ENCODE measurements at regions not wholly inside any gene's neighbourhood (a gene's known extent, or its start where the extent isn't known, plus 50 kb on each side); places are given as distances from the start of the nearest gene placed in this dataset.

DNA sequence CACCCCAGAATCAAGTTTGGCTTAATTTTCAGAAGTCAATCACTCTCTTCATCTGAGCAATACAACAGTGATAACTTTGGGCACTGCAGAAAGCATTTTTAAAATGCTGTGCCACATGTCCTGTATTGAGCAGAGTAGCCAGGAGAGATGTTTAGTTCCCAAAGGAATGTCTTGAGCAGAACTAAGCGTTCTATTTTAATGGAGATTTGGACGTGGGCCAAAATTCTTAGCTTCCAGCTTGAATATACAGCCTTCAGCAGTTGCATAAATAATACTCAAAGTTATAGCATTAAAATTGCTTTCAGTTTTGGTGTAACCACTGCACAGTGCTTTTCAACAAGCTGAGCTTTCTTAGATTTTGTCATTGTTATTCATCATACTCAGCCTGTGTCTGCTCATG lies 679.2 kb downstream of the NLGN4X start:
- H3K27me3 ChIP-seq (replicated peaks; ENCODE audit: control insufficient read depth, insufficient read depth, low read length), result no peaks in the 10 kb centered on the region
- H3K4me1 Mint-ChIP-seq (ENCODE audit: low read depth, unreplicated experiment), result no peaks in the 10 kb centered on the region
- H3K4me3 ChIP-seq (ENCODE audit: low read depth, low read length), result no peak overlapping the region
- DNase-seq, result no peak
- no peaks in the 10 kb centered on the region for H3K4me1 ChIP-seq
- H3K36me3 ChIP-seq (ENCODE audit: control insufficient read depth, insufficient read depth, low read length), result no peaks in the 10 kb centered on the region
- TF ChIP-seq, protein P1, sequence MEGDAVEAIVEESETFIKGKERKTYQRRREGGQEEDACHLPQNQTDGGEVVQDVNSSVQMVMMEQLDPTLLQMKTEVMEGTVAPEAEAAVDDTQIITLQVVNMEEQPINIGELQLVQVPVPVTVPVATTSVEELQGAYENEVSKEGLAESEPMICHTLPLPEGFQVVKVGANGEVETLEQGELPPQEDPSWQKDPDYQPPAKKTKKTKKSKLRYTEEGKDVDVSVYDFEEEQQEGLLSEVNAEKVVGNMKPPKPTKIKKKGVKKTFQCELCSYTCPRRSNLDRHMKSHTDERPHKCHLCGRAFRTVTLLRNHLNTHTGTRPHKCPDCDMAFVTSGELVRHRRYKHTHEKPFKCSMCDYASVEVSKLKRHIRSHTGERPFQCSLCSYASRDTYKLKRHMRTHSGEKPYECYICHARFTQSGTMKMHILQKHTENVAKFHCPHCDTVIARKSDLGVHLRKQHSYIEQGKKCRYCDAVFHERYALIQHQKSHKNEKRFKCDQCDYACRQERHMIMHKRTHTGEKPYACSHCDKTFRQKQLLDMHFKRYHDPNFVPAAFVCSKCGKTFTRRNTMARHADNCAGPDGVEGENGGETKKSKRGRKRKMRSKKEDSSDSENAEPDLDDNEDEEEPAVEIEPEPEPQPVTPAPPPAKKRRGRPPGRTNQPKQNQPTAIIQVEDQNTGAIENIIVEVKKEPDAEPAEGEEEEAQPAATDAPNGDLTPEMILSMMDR (IDR thresholded peaks at IDR 0.05; ENCODE audit: insufficient read depth in 1 of 2, low read depth in 1 of 2, low read length in 1 of 2, severe bottlenecking in 1 of 2, unreplicated experiment in 1 of 2), result no peak
- H3K27ac Mint-ChIP-seq (ENCODE audit: unreplicated experiment), result no peak overlapping the region
- ChIA-PET CTCF (no interaction called here), POLR2A (no interaction called here)
- intact Hi-C loops (cut with micrococcal nuclease; ENCODE audit: unreplicated experiment), result no loop called here
- H3K9me3 Mint-ChIP-seq (ENCODE audit: unreplicated experiment), result peaks cover 12% of the 10 kb centered on the region
- no peak overlapping the region for H3K4me3 Mint-ChIP-seq (ENCODE audit: unreplicated experiment)
- H3K27me3 Mint-ChIP-seq (ENCODE audit: insufficient read depth, unreplicated experiment), result peaks cover 5% of the 10 kb centered on the region
- no TSS peak for BruUV-seq (replicated peaks)
- H3K9me3 ChIP-seq, result no peaks in the 10 kb centered on the region
- no peaks in the 10 kb centered on the region for H3K36me3 Mint-ChIP-seq (ENCODE audit: insufficient read depth, unreplicated experiment)

DNA sequence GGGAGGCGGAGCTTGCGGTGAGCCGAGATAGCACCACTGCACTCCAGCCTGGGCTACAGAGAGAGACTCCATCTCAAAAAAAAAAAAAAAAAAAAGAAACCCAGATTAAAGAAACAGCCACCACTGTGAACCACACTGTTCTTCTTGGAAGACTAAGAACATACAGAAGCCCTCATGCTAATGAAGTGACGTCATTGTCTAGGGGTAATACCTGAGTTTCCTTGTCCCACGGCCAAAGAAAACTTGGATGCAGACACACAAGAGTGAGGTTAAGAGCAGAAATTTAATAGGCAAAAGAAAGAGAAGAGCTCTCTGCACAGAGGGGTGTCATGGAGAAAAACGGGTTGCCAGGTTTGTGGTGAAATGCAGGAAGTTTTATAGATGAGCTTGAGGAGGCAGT lies 691.6 kb downstream of the NLGN4X start:
- Histone ChIP-seq H3K4me1 (no peaks in the 10 kb centered on the region), H3K9me3 (no peaks in the 10 kb centered on the region), H3K4me3 (ENCODE audit: low read depth, low read length) (no peak overlapping the region), H3K36me3 (ENCODE audit: control insufficient read depth, insufficient read depth, low read length) (no peaks in the 10 kb centered on the region), H3K27me3 (replicated peaks; ENCODE audit: control insufficient read depth, insufficient read depth, low read length) (no peaks in the 10 kb centered on the region)
- TF ChIP-seq, protein P1 (IDR thresholded peaks at IDR 0.05; ENCODE audit: insufficient read depth in 1 of 2, low read depth in 1 of 2, low read length in 1 of 2, severe bottlenecking in 1 of 2, unreplicated experiment in 1 of 2), result no peak
- H3K9me3 Mint-ChIP-seq (ENCODE audit: unreplicated experiment), result peaks cover 9% of the 10 kb centered on the region
- H3K4me1 Mint-ChIP-seq (ENCODE audit: low read depth, unreplicated experiment), result no peaks in the 10 kb centered on the region
- CTCF ChIA-PET, result no interaction called here
- no peak overlapping the region for H3K27ac Mint-ChIP-seq (ENCODE audit: unreplicated experiment)
- no peak overlapping the region for H3K4me3 Mint-ChIP-seq (ENCODE audit: unreplicated experiment)
- intact Hi-C loops (cut with micrococcal nuclease; ENCODE audit: unreplicated experiment), result no loop called here
- no peak for DNase-seq
- no peaks in the 10 kb centered on the region for H3K36me3 Mint-ChIP-seq (ENCODE audit: insufficient read depth, unreplicated experiment)
- POLR2A ChIA-PET, result no interaction called here
- H3K27me3 Mint-ChIP-seq (ENCODE audit: insufficient read depth, unreplicated experiment), result peaks cover 2% of the 10 kb centered on the region
- BruUV-seq (replicated peaks), result no TSS peak

DNA sequence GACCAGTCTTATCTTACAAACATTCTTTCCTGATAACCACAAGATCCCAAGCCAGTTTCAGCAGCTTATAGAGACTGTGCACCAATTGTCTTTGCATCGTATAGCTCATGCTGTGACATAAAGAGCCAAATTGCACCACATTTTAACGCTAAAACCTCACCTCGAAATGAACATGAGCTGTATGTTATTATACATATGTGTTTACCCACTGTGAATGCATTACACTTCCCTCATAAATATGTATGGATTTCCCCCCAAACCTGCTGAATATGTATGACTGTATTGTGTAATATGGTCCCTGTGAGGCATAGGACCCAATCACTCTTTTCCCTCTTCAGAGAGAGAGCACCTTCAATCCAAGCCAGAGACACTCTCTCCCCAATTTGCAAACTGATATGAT lies 692.4 kb downstream of the NLGN4X start:
- Mint-ChIP-seq H3K27me3 (ENCODE audit: insufficient read depth, unreplicated experiment) (peaks cover 2% of the 10 kb centered on the region), H3K9me3 (ENCODE audit: unreplicated experiment) (peaks cover 9% of the 10 kb centered on the region), H3K27ac (ENCODE audit: unreplicated experiment) (no peak overlapping the region), H3K36me3 (ENCODE audit: insufficient read depth, unreplicated experiment) (no peaks in the 10 kb centered on the region), H3K4me1 (ENCODE audit: low read depth, unreplicated experiment) (no peaks in the 10 kb centered on the region), H3K4me3 (ENCODE audit: unreplicated experiment) (no peak overlapping the region)
- Histone ChIP-seq H3K4me1 (no peaks in the 10 kb centered on the region), H3K27me3 (replicated peaks; ENCODE audit: control insufficient read depth, insufficient read depth, low read length) (no peaks in the 10 kb centered on the region), H3K9me3 (no peaks in the 10 kb centered on the region), H3K36me3 (ENCODE audit: control insufficient read depth, insufficient read depth, low read length) (no peaks in the 10 kb centered on the region), H3K4me3 (ENCODE audit: low read depth, low read length) (no peak overlapping the region)
- BruUV-seq (replicated peaks), result no TSS peak
- no peak for DNase-seq
- TF ChIP-seq, protein P1 (IDR thresholded peaks at IDR 0.05; ENCODE audit: insufficient read depth in 1 of 2, low read depth in 1 of 2, low read length in 1 of 2, severe bottlenecking in 1 of 2, unreplicated experiment in 1 of 2), result no peak
- POLR2A ChIA-PET, result no interaction called here
- intact Hi-C loops (cut with micrococcal nuclease; ENCODE audit: unreplicated experiment), result no loop called here
- CTCF ChIA-PET, result no interaction called here
